SK-N-SH (cell line): ENCODE measurements at regions not wholly inside any gene's neighbourhood (a gene's known extent, or its start where the extent isn't known, plus 50 kb on each side); places are given as distances from the start of the nearest gene placed in this dataset.

Source experiments
- CTCF ChIP-seq: fragments of 200-600 bp; sonication (generic); IDR thresholded peaks from 2 replicates; pipeline ENCODE4 v1.6.1; 2017; ENCODE audit warnings: antibody characterized with exemption, mild to moderate bottlenecking, moderate library complexity
- EP300 ChIP-seq, 2 experiments: IDR thresholded peaks; 2 replicates each; pipeline versions ENCODE4 v1.4.0 to v1.6.1; 2012; ENCODE audit warnings: borderline replicate concordance in 1 of 2, low read depth in 1 of 2, low read length in 1 of 2
- POLR2AphosphoS5 ChIP-seq: IDR thresholded peaks from 2 replicates; pipeline ENCODE4 v1.6.1; 2012; ENCODE audit warnings: low read depth, low read length
- TAF1 ChIP-seq: IDR thresholded peaks from 2 replicates; pipeline ENCODE4 v1.6.1; 2012; ENCODE audit warnings: low read depth, mild to moderate bottlenecking, low read length, moderate library complexity, borderline replicate concordance
- TCF12 ChIP-seq: IDR thresholded peaks from 2 replicates; pipeline ENCODE4 v1.4.0; 2012
- TEAD4 ChIP-seq: IDR thresholded peaks from 2 replicates; pipeline ENCODE4 v1.4.0; 2012; ENCODE audit warnings: mild to moderate bottlenecking, borderline replicate concordance; ENCODE audit not compliant: insufficient read depth

GRCh38 chrX:94435799-94436198 is 761.8 kb downstream of the FAM133A start:
- TF ChIP-seq CTCF (no peak), TCF12 (no peak), EP300 (IDR thresholded peaks at IDR 0.05; ENCODE audit: borderline replicate concordance in 1 of 2, low read depth in 1 of 2, low read length in 1 of 2) (no peak), TEAD4 (no peak), TAF1 (no peak), POLR2AphosphoS5 (no peak)
